Mucosa of gallbladder (tissue), 1 donor: ENCODE measurements at regions not wholly inside any gene's neighbourhood (a gene's known extent, or its start where the extent isn't known, plus 50 kb on each side); places are given as distances from the start of the nearest gene placed in this dataset.

Experiments used
- DNase-seq: peaks from one replicate; pipeline ENCODE4 v3.0.0-alpha.2; 2020; ENCODE audit warnings: low spot score
- donor health status: DM: no; HTN: no; CAD: no.

DNA sequence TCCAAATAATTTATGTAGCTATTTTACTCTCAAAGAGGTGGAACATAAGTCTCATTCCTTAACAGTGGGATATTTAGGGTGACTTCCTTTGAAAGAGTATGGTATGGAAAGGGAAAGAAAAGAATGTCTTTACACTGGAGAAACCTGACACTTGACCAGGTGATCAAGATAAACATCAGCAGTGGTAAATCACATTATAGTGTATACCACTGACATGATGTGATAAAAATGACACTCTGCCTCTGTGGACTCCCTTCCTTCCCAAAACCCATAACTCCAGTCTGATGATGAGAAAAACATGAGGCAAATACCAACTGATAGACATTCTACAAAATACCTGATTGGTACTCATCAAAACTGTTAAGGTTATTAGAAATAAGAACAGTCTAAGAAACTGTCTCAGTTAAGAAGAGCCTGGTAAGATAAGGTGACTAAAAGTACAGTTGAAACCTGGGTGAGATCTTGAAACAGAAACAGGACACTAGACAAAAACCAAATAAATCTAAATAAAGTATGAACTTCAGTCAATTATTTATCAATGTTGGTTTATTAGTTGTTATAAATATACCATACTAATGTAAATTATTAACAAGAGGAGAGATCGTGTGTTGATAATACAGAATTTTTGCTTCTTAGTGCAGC is 144.2 kb upstream of the PCDH18 start:
- DNase-seq = no peak

DNA sequence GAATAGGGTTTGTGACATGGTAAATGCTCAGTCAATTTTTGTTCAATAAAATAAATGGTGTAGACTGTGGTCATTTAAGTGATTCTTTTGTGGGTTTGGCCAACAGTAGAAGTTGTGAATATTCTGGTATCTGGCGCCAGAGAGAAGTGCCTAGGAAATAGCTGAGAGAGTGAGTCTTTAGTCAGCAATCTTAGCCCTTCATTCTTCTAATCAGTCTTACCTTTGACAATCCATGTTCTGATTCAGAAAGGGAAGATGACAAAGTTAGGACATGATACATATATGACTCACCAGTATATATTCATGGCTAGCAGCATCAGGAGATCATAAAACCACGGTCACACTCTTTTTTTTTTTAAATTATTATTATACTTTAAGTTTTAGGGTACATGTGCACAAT is 141.8 kb upstream of the PCDH18 start:
- no peak for DNase-seq

DNA sequence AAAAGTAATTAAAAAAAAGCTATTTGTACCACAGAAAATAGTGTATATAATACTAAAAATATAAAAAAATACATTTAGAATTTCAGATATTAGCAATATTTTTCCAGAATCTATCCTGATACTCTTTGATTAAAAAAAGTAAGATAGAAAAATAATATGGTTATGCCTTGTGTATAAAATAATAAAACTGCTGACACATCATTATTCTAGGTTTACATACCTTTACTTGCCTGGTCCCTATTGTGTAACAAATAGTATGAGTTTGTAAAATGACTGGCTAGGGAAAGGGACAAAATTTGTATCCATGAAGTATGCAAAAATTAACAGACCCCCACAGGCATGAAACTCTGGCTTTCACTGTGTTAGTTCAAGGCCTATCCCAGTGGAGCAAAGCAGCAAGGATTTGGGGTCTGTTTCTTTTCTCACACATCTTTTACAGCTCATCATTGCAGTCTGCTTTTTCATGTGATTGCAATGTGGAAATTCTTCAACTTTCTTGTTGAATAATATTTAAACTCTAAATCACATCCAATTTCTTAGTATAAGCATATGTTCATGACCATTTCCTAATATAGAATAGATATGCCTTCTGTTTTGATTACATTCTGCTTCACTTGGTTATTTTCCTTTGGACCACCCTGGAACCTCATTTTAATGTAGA is 136.7 kb upstream of the PCDH18 start:
- DNase-seq = no peak

DNA sequence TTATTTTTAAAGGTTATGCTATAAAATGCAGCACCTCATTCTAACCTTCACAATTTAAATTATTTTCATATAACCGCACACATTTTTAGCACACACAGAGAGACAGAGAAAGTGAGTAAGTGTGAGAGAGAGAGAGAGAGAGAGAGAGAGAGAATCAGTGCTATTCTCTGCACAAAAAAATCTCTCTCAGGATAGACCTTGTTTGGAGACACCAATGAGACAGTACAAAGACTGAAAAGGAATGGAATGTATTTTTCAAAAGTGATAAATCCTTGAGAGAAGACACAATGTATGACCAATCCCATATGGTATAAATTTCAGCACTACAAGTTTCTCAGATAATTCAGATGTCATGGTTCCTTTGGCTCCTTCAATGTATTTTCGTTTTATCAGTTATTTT is 132.1 kb upstream of the PCDH18 start:
- no peak for DNase-seq

DNA sequence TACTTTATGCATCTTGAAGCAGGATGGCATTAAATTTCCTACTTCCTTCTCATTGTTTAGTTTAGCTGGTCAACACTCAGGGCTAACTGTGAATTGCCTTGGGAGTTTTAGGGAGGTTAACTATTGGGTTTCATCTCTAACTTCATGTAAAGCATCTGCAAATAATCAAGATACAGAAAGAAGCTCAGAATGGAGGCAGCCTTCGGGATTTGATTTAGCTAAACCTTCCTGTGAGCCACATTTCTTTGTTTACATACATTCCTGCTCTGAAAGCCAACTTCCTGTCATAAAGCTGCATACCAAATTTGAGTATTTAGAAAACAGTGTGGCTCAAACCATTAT is 131.7 kb upstream of the PCDH18 start:
- DNase-seq = no peak

DNA sequence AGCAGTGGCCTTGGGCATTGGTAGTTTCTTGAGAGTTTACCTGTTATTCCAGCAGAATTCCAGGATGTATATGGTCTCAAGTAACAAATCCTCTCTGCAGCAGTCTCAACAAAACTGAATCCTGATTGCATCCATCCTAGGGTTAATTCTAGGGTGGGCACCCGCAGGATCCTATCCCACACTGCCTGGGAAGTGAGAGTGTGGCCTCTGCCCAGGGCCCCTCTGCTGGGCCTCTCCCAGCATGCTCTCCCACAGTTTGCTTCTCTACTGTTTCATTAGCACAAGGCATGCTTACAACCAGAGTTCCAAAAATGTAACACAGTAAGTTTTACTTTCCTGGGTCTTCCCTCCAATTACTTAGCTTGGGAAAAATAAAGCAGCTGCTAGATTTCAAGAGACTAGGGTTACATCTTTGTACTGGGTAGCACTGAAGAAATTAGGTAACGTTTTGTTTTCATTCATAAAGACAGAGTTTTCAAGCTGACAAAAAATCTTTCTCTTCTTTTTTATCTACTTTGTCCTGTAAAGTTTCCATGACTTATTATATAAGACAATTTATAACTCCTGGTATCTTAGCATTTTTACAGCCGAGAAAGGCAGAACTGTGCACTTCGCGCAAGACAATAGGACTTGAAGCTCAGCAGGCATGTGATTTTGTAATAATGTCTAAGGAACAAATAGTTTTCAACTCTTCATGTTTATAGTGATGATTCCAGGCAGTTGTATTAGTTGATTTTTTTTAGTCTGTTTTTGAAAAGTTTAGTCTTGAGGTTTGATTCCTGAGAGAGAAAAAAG is 131.2 kb upstream of the PCDH18 start:
- no peak for DNase-seq

DNA sequence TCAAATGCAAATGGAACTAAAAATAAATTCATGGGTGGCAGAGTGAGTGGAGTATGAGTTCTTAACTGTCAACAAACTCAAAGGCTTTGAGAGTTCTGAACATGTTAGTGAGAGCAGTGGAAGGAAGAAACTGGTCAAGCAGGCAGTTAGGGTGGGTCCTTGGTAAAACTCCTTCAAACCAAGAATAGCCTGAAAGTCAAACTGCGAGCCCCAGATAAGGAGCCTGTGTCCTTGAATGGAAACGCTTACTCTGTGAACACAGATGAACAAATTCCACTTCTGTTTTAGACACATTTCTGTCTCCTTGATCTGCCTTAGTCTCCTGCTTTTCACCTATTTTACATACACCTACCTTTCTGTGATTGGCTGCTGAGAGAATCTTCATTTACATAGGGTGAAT is 129.4 kb upstream of the PCDH18 start:
- no peak for DNase-seq

DNA sequence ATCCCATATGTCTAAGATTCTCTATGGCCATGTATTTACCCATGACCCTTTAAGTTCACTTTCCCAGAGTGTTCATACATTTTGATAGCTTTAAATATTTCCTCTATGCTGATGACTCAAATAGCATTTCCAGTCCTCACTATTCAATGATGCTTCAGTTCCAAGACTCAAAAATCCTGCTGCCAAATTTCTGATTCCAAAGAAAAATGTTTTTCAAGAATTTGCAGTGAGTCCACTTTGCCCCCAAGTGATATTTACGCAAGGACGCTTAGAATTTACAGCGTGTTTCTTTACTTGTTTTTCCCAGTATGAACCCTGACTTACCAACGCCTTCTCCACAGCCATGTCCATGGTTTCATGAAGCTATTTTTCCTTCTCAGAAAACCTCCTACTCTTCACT is 127.9 kb upstream of the PCDH18 start:
- no peak for DNase-seq

DNA sequence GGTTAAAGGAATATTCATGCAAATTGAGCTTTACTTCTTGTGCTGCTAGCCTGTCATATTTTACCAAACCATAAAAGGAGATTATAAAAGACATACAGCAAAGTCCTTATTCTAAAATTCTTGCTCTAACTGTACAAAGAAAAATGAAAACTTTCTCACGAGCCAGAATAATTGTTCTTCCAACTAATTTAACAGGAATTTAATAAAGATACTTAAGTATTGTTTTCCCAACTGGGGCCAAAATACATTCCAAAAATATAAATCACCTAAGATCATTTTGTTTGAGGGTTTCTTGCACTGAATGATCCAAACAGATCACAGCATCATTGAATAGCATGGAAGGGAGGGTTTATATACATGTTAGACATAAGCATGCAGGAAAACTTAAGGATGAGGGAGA is 127.1 kb upstream of the PCDH18 start:
- no peak for DNase-seq

DNA sequence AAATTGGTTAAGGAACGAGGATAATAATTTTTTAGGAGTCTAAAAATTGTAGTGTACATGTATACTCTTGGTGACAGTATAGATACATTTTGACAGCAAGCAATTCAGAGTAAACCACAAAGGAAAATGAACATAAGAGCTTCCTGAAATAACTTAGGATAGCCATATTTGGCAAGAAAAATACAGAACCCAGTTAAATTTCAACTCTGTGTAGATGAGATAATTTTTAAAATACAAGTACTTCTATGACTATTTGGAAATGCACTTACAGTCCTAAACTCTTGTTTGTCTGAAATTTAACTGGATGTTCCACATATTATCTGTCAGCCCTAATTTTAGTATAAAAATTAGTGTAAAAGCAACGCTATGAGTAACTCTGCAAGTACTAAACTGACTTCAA is 124.4 kb upstream of the PCDH18 start:
- no peak for DNase-seq

DNA sequence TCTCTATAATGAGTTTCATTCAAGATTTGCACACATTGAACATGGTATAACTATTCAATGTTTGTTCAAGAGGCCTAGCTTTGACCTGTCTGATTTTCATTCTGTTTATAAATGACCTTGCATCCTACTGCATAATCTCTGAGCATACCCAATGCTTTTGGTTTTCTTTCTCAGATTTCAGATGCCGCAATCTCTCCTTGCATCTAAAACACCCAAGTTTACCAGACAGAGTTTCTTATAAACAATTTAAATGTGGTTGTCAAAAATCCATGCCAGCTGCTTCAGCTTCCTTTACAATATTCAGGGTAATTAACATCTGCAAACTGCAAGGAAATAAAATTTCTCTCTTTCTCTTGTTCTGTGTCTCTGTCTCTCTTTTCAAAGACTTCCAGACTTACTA is 123.0 kb upstream of the PCDH18 start:
- no peak for DNase-seq

DNA sequence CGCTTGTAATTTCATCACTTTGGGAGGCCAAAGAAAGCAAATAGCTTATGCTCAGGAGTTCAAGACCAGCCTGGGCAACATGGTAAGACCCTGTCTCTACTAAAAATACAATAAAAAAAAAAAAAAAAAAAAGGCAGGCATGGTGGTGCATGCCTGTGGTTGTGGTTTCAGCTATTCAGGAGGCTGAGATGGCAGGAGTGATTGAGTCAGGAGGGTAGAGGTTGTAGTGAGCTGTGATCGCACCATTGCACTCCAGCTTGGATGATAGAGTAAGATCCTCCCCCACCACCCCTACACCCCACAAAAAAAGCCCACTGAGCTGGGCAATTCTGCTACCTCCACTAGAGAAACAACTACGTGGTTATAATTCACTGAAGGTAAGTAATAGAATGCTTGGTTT is 118.8 kb upstream of the PCDH18 start:
- no peak for DNase-seq

DNA sequence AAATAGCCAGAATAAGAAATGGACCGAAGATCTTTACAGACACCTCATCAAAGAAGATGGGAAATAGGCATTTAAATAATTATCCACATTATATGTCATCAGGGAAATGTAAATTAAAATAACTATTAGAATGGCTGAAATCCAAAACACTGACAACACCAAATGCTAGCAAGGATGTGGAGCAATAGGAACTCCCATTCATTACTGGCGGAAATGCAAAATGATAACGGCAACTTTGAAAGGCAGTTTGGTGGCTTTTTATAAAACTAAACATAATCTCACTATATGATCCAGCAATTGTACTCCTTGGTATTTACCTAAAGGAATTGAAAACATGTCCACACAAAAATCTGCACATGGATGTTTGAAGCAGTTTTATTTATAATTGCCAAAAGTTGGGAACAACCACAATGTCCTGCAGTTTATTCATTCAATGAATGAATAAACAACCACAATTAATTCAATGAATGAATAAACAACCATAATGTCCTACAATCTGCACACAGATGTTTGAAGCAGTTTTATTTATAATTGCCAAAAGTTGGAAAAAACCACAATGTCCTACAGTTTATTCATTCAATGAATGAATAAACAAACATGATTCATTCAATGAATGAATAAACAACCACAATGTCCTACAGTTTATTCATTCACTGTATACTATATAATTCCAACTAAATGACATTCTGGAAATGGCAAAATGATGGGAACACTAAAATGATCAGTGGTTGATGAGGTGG is 117.6 kb upstream of the PCDH18 start:
- no peak for DNase-seq

DNA sequence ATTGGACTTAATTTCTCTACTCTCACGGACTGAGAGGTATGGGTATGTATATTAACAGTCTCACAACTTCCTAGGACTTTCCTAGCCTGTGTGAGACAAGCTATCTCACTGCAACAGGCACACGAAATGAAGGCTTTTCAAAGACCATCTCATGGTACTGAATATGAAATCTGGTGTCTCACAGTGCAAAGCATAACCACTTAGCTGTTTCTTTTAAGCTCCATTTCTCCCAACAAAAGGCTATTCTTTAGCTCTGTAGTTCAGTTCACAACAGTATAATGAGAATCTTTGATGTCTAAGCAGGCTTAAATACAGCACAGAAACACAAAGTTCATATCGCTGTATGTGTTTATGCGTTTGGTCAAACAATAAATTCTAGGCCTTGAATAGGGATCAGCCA is 116.2 kb upstream of the PCDH18 start:
- DNase-seq = no peak

DNA sequence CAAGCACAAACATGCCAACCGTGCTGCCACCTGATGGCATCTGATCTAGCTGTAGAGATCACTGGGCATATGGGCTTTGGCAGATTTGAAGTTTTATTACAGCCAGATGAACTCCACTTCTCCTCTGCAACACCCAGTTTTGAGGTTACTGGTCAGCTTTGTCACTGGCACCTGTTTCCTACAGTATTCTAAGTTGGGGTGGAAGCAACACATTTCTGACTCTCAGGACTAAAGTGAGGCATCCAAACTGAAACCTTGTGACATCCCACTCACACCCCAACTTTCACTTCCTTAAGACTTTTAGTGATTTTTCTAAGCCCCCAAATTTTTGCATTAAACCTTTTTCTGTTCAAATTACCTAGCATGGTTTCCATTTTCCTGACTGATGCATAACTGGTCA is 115.1 kb upstream of the PCDH18 start:
- DNase-seq = no peak

DNA sequence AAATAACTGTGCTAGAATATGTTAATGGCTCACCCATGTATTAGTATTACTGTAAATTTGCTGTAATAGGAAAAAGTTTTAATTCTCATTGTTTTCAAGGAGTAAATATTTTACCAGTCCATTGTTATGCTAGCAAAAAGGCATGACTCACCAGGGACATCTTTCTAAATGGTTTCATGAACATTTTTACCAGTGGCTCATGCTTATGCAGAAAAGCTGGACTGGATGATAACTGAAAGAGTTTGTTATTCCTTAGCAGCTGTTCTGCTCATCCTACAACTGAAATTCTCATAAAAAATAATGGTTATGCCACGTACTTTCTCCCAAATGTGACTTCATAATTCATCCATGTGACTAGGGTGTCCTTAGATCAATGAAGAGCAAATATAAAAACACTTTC is 111.9 kb upstream of the PCDH18 start:
- no peak for DNase-seq

DNA sequence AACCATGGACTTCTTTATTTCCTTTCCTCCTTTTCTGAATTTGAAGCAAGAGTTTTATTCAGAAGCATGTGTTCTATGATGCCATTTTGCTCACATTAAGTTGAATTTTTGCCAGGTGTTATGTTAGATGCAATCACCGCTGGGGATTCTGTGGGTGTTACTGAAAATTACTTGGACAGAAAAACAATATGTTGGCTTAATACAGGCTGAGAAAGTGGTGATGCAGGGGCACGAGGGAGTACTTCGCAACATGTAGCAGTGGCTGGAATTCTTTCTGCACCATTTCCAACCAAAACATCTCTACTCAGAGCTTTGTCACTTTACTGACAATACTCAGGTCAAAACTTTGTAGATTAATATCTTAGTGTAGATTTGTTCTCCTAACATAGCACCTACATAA is 109.2 kb upstream of the PCDH18 start:
- no peak for DNase-seq

DNA sequence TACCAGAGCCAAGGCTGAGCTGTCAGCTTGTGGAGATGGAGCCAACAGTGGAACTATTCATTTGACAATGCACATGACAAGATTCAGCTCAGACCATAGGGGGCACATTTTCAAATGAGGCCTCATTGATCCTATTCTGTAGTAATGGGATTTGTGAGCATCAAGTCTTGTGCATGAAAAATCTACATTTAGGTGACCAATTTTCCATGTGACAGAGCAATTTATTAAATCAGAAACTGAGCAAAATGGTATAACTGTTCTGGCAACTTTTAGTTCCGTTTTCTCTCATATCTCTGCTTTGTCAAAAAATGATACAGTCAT is 108.5 kb upstream of the PCDH18 start:
- DNase-seq = no peak

DNA sequence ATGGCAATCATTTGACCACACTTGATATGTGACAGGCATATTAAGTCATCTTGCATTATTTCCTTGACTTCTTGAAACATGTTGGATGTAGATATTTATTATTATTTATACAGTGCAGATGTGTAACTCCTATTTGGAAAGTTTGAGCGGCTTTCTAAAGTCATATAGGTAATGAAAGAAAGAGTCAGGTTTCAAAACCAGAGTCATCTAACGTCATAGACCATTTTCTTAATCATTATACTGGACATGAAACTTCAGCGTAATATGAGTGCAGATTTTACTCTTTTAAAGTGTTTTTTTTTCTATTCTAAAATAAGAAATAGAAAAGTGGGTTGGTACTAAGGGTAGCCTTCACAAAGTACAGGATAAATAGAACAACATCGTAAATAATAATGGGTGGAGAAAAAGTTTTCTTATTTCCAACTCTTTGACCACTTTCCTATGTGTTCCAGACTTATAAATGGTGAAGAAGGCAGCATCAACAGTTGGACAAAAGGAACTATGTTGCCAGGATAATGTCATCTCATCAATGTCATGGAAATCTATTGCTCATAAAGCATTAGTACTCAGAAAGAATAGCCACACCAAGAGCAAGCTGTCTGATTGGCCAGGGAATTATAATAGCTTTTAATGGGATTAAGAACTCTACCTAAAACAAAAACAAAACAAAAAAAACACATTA is 108.0 kb upstream of the PCDH18 start:
- DNase-seq = no peak

DNA sequence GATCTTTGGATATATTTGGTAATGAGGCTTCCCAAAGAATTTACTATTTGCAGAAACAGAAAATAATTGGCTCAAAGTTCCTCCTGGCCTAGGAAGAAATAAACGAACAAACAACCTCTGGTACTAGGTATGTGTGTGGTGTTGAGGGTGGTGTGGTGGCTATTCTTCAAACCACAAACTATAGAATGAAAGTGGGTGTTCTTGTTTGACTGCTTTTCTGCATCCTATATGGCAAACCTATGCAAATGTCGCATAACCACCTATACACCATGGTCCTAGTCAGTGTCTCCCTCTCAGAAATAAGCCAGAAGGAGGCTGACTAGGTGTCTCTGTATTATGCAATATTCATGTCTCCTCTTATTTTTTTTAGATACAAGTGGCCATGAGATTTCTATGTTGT is 106.6 kb upstream of the PCDH18 start:
- no peak for DNase-seq

DNA sequence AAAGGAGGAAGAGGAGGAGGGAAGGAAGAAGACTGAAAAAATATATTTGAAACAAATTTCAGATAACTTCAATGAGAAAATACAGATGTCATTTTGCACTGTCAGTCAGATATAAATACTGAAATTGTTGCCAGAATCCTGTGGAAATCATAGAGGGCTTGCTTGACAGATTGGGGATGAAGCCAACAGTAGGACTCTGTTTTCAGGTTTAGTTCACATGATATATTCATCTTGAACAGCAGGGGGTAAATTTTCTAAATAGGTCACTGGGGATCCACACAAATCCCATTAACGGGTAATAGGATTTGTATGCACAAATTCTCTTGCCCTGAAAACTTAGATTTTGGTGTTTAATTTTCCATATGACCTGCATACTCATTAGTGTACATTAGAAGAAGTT is 103.3 kb upstream of the PCDH18 start:
- no peak for DNase-seq

DNA sequence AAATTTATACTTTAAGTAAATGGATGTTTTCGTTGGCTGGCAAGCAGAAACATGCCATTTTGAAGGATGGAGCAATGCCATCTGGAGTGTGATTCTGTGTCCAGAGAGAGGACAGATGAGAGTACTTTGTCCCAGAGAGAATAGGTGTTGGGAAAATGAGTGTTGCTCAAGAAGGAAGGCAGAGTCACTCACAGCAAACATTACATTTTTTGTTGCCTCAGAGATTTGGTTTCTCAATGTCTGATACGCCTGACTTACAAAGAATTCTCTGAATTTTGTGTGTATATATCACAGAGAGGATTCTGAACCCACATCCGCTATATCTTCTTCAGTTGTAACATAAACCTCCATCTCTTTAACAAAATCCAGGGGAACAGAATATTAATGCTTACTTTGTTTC is 102.8 kb upstream of the PCDH18 start:
- DNase-seq = no peak
